SK-N-SH (cell line): ENCODE measurements at regions not wholly inside any gene's neighbourhood (a gene's known extent, or its start where the extent isn't known, plus 50 kb on each side); places are given as distances from the start of the nearest gene placed in this dataset.

Source experiments
- EP300 ChIP-seq, 2 experiments: IDR thresholded peaks; 2 replicates each; pipeline versions ENCODE4 v1.4.0 to v1.6.1; 2012; ENCODE audit warnings: borderline replicate concordance in 1 of 2, low read depth in 1 of 2, low read length in 1 of 2
- FOSL2 ChIP-seq: IDR thresholded peaks from 2 replicates; pipeline ENCODE4 v1.4.0; 2012; ENCODE audit warnings: low read depth, mild to moderate bottlenecking, moderate library complexity, borderline replicate concordance
- FOXM1 ChIP-seq: IDR thresholded peaks from 2 replicates; pipeline ENCODE4 v1.4.0; 2012; ENCODE audit warnings: low read depth, mild to moderate bottlenecking
- POLR2AphosphoS5 ChIP-seq: IDR thresholded peaks from 2 replicates; pipeline ENCODE4 v1.6.1; 2012; ENCODE audit warnings: low read depth, low read length
- RAD21 ChIP-seq: IDR thresholded peaks from 2 replicates; pipeline ENCODE4 v1.6.1; 2012; ENCODE audit warnings: mild to moderate bottlenecking, low read length
- RFX5 ChIP-seq: IDR thresholded peaks from 2 replicates; pipeline ENCODE4 v1.6.1; 2012; ENCODE audit warnings: mild to moderate bottlenecking, improper control_type of control experiment, low read length
- TCF12 ChIP-seq: IDR thresholded peaks from 2 replicates; pipeline ENCODE4 v1.4.0; 2012
- TEAD4 ChIP-seq: IDR thresholded peaks from 2 replicates; pipeline ENCODE4 v1.4.0; 2012; ENCODE audit warnings: mild to moderate bottlenecking, borderline replicate concordance; ENCODE audit not compliant: insufficient read depth
- TF ChIP-seq, protein P1 (sequence below): fragments of 200-600 bp; sonication (generic); IDR thresholded peaks from 2 replicates; pipeline ENCODE4 v1.6.1; 2017; ENCODE audit warnings: antibody characterized with exemption, mild to moderate bottlenecking, moderate library complexity

DNA sequence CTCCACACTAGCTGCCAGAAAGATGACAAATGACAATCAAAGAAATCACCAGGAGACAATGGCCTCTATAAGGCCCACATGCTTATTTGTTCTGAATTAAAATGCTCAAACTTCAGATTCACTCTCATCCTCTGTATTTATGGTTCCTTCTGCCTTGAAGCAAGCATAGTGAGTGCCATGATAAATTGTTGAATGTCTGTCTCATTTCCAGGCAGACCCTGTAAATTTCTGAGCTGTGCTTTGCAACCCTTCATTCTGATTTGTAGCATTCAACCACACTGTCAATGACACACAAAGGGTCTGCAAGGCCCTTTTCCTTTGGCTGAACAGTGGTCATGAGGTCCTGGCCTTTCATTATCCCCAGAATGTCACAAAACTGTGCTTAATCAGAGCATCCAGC lies 506.6 kb upstream of the GHITM start:
- TF ChIP-seq TCF12 = no peak
- no peak for TF ChIP-seq EP300 (IDR thresholded peaks at IDR 0.05; ENCODE audit: borderline replicate concordance in 1 of 2, low read depth in 1 of 2, low read length in 1 of 2)
- TF ChIP-seq, protein P1, sequence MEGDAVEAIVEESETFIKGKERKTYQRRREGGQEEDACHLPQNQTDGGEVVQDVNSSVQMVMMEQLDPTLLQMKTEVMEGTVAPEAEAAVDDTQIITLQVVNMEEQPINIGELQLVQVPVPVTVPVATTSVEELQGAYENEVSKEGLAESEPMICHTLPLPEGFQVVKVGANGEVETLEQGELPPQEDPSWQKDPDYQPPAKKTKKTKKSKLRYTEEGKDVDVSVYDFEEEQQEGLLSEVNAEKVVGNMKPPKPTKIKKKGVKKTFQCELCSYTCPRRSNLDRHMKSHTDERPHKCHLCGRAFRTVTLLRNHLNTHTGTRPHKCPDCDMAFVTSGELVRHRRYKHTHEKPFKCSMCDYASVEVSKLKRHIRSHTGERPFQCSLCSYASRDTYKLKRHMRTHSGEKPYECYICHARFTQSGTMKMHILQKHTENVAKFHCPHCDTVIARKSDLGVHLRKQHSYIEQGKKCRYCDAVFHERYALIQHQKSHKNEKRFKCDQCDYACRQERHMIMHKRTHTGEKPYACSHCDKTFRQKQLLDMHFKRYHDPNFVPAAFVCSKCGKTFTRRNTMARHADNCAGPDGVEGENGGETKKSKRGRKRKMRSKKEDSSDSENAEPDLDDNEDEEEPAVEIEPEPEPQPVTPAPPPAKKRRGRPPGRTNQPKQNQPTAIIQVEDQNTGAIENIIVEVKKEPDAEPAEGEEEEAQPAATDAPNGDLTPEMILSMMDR = no peak
- TF ChIP-seq POLR2AphosphoS5 = no peak
- no peak for TF ChIP-seq FOXM1
- no peak for TF ChIP-seq RAD21
- no peak for TF ChIP-seq FOSL2
- no peak for TF ChIP-seq RFX5
- no peak for TF ChIP-seq TEAD4
